Keratinocyte (primary cell): ENCODE measurements at regions not wholly inside any gene's neighbourhood (a gene's known extent, or its start where the extent isn't known, plus 50 kb on each side); places are given as distances from the start of the nearest gene placed in this dataset.

Experiments
- EZH2 ChIP-seq: IDR thresholded peaks from one replicate; pipeline ENCODE4 v1.6.1; 2012; ENCODE audit warnings: inconsistent platforms, mild to moderate bottlenecking, low read length, moderate library complexity
- TF ChIP-seq, protein P1 (sequence below), 3 experiments: IDR thresholded peaks in 1 of 3; conservative IDR thresholded peaks in 1 of 3; optimal IDR thresholded peaks in 1 of 3; 2 replicates in 2 of 3; 3 replicates in 1 of 3; pipeline versions ENCODE3 to v1.5.1; 2011; ENCODE audit warnings: low read length in 3 of 3, mild to moderate bottlenecking in 3 of 3, moderate library complexity in 2 of 3, control low read depth in 1 of 3, inconsistent platforms in 1 of 3; ENCODE audit not compliant: insufficient read depth in 2 of 3; ENCODE audit errors: extremely low read depth in 1 of 3

DNA sequence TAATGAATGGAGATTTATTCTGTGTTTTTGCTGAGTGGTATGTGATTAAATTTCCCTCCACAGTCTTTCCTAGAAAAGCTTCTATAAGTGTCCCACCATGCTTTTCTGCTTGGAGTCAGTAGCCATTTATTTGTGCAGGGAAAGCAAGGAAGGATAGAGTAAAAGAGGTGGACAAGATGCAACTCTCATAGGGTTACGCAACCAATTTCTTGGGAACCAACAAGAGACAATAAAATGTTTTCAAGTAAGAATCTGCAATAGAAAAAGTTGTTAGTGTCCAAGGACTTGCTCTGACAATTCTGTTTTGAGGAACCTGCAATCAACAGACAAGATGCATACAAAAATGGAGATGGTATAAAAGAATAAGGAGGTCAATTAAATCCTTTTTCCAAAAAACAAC lies 153.8 kb upstream of the MITF start:
- TF ChIP-seq, protein P1, sequence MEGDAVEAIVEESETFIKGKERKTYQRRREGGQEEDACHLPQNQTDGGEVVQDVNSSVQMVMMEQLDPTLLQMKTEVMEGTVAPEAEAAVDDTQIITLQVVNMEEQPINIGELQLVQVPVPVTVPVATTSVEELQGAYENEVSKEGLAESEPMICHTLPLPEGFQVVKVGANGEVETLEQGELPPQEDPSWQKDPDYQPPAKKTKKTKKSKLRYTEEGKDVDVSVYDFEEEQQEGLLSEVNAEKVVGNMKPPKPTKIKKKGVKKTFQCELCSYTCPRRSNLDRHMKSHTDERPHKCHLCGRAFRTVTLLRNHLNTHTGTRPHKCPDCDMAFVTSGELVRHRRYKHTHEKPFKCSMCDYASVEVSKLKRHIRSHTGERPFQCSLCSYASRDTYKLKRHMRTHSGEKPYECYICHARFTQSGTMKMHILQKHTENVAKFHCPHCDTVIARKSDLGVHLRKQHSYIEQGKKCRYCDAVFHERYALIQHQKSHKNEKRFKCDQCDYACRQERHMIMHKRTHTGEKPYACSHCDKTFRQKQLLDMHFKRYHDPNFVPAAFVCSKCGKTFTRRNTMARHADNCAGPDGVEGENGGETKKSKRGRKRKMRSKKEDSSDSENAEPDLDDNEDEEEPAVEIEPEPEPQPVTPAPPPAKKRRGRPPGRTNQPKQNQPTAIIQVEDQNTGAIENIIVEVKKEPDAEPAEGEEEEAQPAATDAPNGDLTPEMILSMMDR (optimal IDR thresholded peaks at IDR 0.05 in 1 of 3, IDR thresholded peaks at IDR 0.05 in 1 of 3, conservative IDR thresholded peaks at IDR 0.05 in 1 of 3; ENCODE audit: extremely low read depth in 1 of 3, insufficient read depth in 2 of 3, low read length in 3 of 3), result no peak
- TF ChIP-seq EZH2, result no peak
